Small intestine (tissue), 7 donors: ENCODE measurements at regions not wholly inside any gene's neighbourhood (a gene's known extent, or its start where the extent isn't known, plus 50 kb on each side); places are given as distances from the start of the nearest gene placed in this dataset.
A peak's percentile ranks its signal among the peaks of the same experiment; 100 is the strongest.

Source experiments
- DNase-seq, 2 donors: peaks; one replicate each; pipeline versions ENCODE4 v3.0.0 to v3.0.0-alpha.2; 2013
- FAIRE-seq: peaks from 2 replicates; lab custom pipeline; 2012; peaks lifted over from hg19 to GRCh38; lab: Jason Lieb, UNC
- H3K27ac ChIP-seq, 3 donors: one replicate each; pipeline ENCODE4 v1.5.1; 2013; ENCODE audit warnings: low read length in 2 of 3, mild to moderate bottlenecking in 2 of 3, control low read depth in 1 of 3, inconsistent platforms in 1 of 3, low read depth in 1 of 3, moderate library complexity in 1 of 3
- H3K27me3 ChIP-seq, 3 donors: one replicate each; pipeline ENCODE4 v1.6.1; 2013; ENCODE audit warnings: low read length in 3 of 3, inconsistent platforms in 1 of 3; ENCODE audit not compliant: control insufficient read depth in 3 of 3, insufficient read depth in 3 of 3
- H3K36me3 ChIP-seq, 3 donors: one replicate each; pipeline ENCODE4 v1.6.1; 2013; ENCODE audit warnings: low read length in 3 of 3, inconsistent platforms in 1 of 3, low read depth in 1 of 3, mild to moderate bottlenecking in 1 of 3, moderate library complexity in 1 of 3; ENCODE audit not compliant: control insufficient read depth in 3 of 3, insufficient read depth in 2 of 3
- H3K4me1 ChIP-seq, 3 donors: one replicate each; pipeline ENCODE4 v1.6.1; 2013; ENCODE audit warnings: low read length in 2 of 3, inconsistent platforms in 1 of 3, low read depth in 1 of 3, mild to moderate bottlenecking in 1 of 3, moderate library complexity in 1 of 3; ENCODE audit not compliant: control insufficient read depth in 3 of 3, insufficient read depth in 2 of 3
- H3K4me3 ChIP-seq, 3 donors: one replicate each; pipeline ENCODE4 v1.5.1; 2013; ENCODE audit warnings: low read length in 3 of 3, control low read depth in 1 of 3, inconsistent platforms in 1 of 3, low read depth in 1 of 3, mild to moderate bottlenecking in 1 of 3, moderate library complexity in 1 of 3
- H3K9me3 ChIP-seq, 2 donors: one replicate each; pipeline ENCODE4 v1.6.1; 2013; ENCODE audit warnings: low read depth in 1 of 2, low read length in 1 of 2; ENCODE audit not compliant: control insufficient read depth in 2 of 2, insufficient read depth in 1 of 2
- WGBS, 3 donors: extraction: QIAGEN DNeasy Blood & Tissue Kit; methylation state at CpG; one replicate each; pipeline ENCODE4 v1.1.7; 2013; 5-methylcytosine and 5-hydroxymethylcytosine counted together
- donor health status: healthy with polysubstance abuse.
- donor health status: control.
- donor health status: control.
- donor health status: Bipolar disorder and iron deficiency.
- donor health status: healthy.

DNA sequence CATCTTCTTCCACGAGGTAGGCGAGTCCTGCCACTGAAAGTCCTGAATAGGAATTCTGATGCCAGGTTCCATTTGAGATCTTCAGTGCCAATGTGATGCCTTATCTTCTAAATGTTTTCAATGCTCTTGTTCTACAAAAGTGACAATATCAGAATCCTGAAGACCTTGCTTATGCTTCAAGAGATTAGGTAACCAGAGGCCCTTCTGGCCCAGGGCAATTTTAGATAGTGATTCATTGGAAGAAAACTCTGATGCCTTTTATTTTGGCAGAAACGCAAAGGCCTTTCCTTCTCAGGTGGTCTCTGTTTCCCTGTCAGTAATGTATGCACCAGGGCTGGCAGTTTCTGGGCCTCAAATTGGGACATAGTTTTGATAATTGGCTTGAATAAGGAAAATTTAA, 144.8 kb downstream of the CEP135 start:
- no peak for DNase-seq

DNA sequence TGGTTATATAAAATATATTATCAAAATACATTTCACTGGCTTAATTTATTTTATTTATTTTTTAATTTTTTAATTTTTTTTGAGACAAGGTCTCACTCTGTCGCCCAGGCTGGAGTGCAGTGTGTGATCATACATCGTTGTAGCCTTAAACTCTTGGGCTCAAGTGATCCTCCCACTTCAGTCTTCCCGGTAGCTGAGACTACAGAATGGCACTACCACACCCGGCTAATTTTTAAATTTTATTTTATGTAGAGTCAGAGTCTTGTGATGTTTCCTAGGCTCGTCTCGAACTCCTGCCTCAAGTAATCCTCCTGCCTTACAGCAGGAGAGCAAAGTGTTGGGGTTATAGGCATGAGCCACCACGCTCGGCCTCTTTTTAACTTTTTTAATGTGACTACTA, 143.8 kb downstream of the CEP135 start:
- WGBS, 3 donors = 93 to 96% (median 93%) methylated on average over 8 of the region's 8 CpGs
- DNase-seq = no peak
- Histone ChIP-seq H3K36me3 (peaks cover 0 to 9% (median 0%) of the 10 kb centered on the region in 3 donors), H3K4me3 (no peak overlapping the region), H3K4me1 (no peaks in the 10 kb centered on the region), H3K9me3 (no peaks in the 10 kb centered on the region), H3K27ac (no peak overlapping the region), H3K27me3 (no peaks in the 10 kb centered on the region)
- no peak for FAIRE-seq

More for the DNA sequence above, 144.8 kb downstream of the CEP135 start:
- Histone ChIP-seq H3K9me3 (no peaks in the 10 kb centered on the region), H3K27me3 (no peaks in the 10 kb centered on the region), H3K4me3 (no peak overlapping the region), H3K4me1 (no peaks in the 10 kb centered on the region), H3K36me3 (peaks cover 0 to 9% (median 0%) of the 10 kb centered on the region in 3 donors), H3K27ac (no peak overlapping the region)
- FAIRE-seq = no peak
- 84 to 95% (median 94%) methylated on average over 3 of the region's 3 CpGs for WGBS, 3 donors

DNA sequence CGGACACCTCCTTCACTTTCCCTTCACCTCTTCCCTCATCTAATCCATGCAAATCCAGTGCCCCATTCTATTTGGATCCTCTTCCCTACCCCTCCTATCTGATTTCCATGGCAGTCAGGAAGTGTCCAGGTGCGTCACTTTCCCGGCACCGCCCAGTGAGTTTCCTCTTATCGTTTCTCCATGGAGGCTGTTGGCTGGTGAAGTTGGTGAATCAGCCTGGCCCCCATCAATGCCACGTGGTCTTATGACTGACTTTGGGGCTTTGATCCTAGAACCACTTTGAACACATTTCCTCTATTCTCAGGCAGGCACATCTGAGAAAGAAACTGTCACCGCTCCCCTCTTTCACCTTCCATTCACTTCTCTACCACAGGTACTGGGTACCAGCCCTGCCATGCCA, 137.8 kb downstream of the CEP135 start:
- FAIRE-seq (no peak), DNase-seq (peak in 1 of 2 donors; percentile 63)
- no peak overlapping the region for H3K4me3 ChIP-seq
- H3K27ac ChIP-seq = peak overlapping the region in 1 of 3 donors; percentile 60
- no peaks in the 10 kb centered on the region for H3K27me3 ChIP-seq
- WGBS, 3 donors = 42 to 66% (median 53%) methylated on average over 7 of the region's 7 CpGs
- H3K9me3 ChIP-seq = no peaks in the 10 kb centered on the region
- peaks cover 0 to 2% (median 0%) of the 10 kb centered on the region in 3 donors for H3K4me1 ChIP-seq
- peaks cover 0 to 4% (median 0%) of the 10 kb centered on the region in 3 donors for H3K36me3 ChIP-seq

GRCh38 chr4:56086073-56086541, 137.4 kb downstream of the CEP135 start:
- no peak for FAIRE-seq
- Histone ChIP-seq H3K27me3 (no peaks in the 10 kb centered on the region), H3K4me3 (no peak overlapping the region), H3K36me3 (peaks cover 0 to 4% (median 0%) of the 10 kb centered on the region in 3 donors), H3K4me1 (peaks cover 0 to 2% (median 0%) of the 10 kb centered on the region in 3 donors), H3K9me3 (no peaks in the 10 kb centered on the region), H3K27ac (peak overlapping the region in 2 of 3 donors; percentile 16 to 60)
- 6 to 22% (median 16%) methylated on average over 3 of the region's 3 CpGs for WGBS, 3 donors
- DNase-seq = peak; percentile 39 to 73

DNA sequence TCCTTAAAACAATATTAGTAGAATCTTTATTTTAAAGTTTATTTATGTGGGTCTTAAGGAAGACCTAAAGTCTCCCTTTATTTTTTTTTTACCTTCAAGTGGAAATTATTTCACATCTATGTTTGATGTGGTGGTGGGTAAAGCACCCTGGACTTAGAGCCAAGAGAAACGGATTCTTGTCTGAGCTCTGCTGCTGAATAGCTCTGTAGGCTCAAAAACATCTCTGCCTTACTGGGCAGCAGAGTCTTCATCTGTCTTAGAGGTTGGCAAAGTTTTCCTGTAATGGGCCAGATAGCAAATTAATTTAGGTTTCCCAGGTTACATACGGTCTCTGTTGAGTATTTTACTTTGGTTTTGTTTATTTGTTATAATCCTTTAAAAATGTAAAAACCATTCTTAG, 136.5 kb downstream of the CEP135 start:
- H3K9me3 ChIP-seq = no peaks in the 10 kb centered on the region
- no peak overlapping the region for H3K4me3 ChIP-seq
- H3K36me3 ChIP-seq = peaks cover 0 to 2% (median 0%) of the 10 kb centered on the region in 3 donors
- no peak for FAIRE-seq
- H3K27me3 ChIP-seq = no peaks in the 10 kb centered on the region
- H3K4me1 ChIP-seq = peaks cover 0 to 5% (median 0%) of the 10 kb centered on the region in 3 donors
- no peak for DNase-seq
- H3K27ac ChIP-seq = no peak overlapping the region
- WGBS, 3 donors = 49 to 63% (median 56%) methylated on average over 2 of the region's 2 CpGs

DNA sequence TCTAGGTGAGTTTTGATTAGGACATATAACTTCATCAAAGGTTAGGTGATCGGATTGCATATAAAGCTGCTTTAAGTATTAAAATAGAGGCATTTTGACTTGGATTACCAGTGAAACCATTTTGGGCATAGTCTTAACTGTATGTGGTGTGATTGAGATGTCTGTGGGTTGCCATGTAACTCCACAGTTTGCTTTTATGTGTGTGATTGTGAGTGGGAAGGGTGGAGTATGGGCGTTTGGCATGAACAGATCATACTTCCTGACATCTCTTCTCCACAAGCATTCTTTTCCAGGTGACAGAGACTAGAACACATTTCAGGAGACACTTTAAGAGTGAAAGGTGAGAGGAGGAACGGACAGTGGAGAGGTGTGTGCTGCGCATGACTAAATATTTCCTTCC, 136.1 kb downstream of the CEP135 start:
- Histone ChIP-seq H3K4me1 (peaks cover 0 to 5% (median 0%) of the 10 kb centered on the region in 3 donors), H3K9me3 (no peaks in the 10 kb centered on the region), H3K4me3 (no peak overlapping the region), H3K27me3 (no peaks in the 10 kb centered on the region), H3K36me3 (no peaks in the 10 kb centered on the region), H3K27ac (no peak overlapping the region)
- WGBS, 3 donors = 77 to 85% (median 82%) methylated on average over 4 of the region's 4 CpGs
- DNase-seq (no peak), FAIRE-seq (no peak)
